ENCODE measurements at regions not wholly inside any gene's neighbourhood (a gene's known extent, or its start where the extent isn't known, plus 50 kb on each side); places are given as distances from the start of the nearest gene placed in this dataset.

- peaks cover 3% of the 10 kb centered on the region for H3K27me3 Mint-ChIP-seq (ENCODE audit: unreplicated experiment)
- H3K36me3 Mint-ChIP-seq (ENCODE audit: unreplicated experiment), result peaks cover 1% of the 10 kb centered on the region
- peaks cover 3% of the 10 kb centered on the region for H3K9me3 Mint-ChIP-seq (ENCODE audit: unreplicated experiment)
- no peak for TF ChIP-seq CTCF (IDR thresholded peaks at IDR 0.05; ENCODE audit: partially characterized antibody, unreplicated experiment)
- no peak overlapping the region for H3K27ac Mint-ChIP-seq (ENCODE audit: unreplicated experiment)
- no peak overlapping the region for H3K4me3 Mint-ChIP-seq (ENCODE audit: unreplicated experiment)
- H3K4me1 Mint-ChIP-seq (ENCODE audit: low read depth, unreplicated experiment), result peaks cover 5% of the 10 kb centered on the region
- no peak for DNase-seq
Measured at GRCh38 chr13:26456650-26457049, 100.8 kb upstream of the WASF3 start.

GRCh38 chr13:26457212-26457611 is 100.3 kb upstream of the WASF3 start:
- H3K27me3 Mint-ChIP-seq (ENCODE audit: unreplicated experiment), result peaks cover 4% of the 10 kb centered on the region
- peaks cover 6% of the 10 kb centered on the region for H3K36me3 Mint-ChIP-seq (ENCODE audit: unreplicated experiment)
- H3K9me3 Mint-ChIP-seq (ENCODE audit: unreplicated experiment), result peaks cover 3% of the 10 kb centered on the region
- no peak for TF ChIP-seq CTCF (IDR thresholded peaks at IDR 0.05; ENCODE audit: partially characterized antibody, unreplicated experiment)
- no peak overlapping the region for H3K27ac Mint-ChIP-seq (ENCODE audit: unreplicated experiment)
- no peak overlapping the region for H3K4me3 Mint-ChIP-seq (ENCODE audit: unreplicated experiment)
- peaks cover 9% of the 10 kb centered on the region for H3K4me1 Mint-ChIP-seq (ENCODE audit: low read depth, unreplicated experiment)
- no peak for DNase-seq

- no peak overlapping the region for H3K27ac Mint-ChIP-seq (ENCODE audit: unreplicated experiment)
- no peak for TF ChIP-seq CTCF (IDR thresholded peaks at IDR 0.05; ENCODE audit: partially characterized antibody, unreplicated experiment)
- DNase-seq, result no peak
- no peak overlapping the region for H3K4me3 Mint-ChIP-seq (ENCODE audit: unreplicated experiment)
- H3K36me3 Mint-ChIP-seq (ENCODE audit: unreplicated experiment), result peaks cover 6% of the 10 kb centered on the region
- peaks cover 3% of the 10 kb centered on the region for H3K9me3 Mint-ChIP-seq (ENCODE audit: unreplicated experiment)
- H3K27me3 Mint-ChIP-seq (ENCODE audit: unreplicated experiment), result peaks cover 5% of the 10 kb centered on the region
- H3K4me1 Mint-ChIP-seq (ENCODE audit: low read depth, unreplicated experiment), result peaks cover 9% of the 10 kb centered on the region
Measured at GRCh38 chr13:26458196-26458749, 99.2 kb upstream of the WASF3 start.

- no peak for DNase-seq
- Mint-ChIP-seq H3K36me3 (ENCODE audit: unreplicated experiment) (peaks cover 6% of the 10 kb centered on the region), H3K4me3 (ENCODE audit: unreplicated experiment) (no peak overlapping the region)
Measured at GRCh38 chr13:26459276-26460131, 98.0 kb upstream of the WASF3 start.

More at GRCh38 chr13:26459276-26460131, 98.0 kb upstream of the WASF3 start:
- Mint-ChIP-seq H3K4me1 (ENCODE audit: low read depth, unreplicated experiment) (peaks cover 9% of the 10 kb centered on the region), H3K9me3 (ENCODE audit: unreplicated experiment) (peaks cover 5% of the 10 kb centered on the region), H3K27ac (ENCODE audit: unreplicated experiment) (no peak overlapping the region), H3K27me3 (ENCODE audit: unreplicated experiment) (peaks cover 5% of the 10 kb centered on the region)
- TF ChIP-seq CTCF (IDR thresholded peaks at IDR 0.05; ENCODE audit: partially characterized antibody, unreplicated experiment), result no peak
